ENCODE measurements at regions not wholly inside any gene's neighbourhood (a gene's known extent, or its start where the extent isn't known, plus 50 kb on each side); places are given as distances from the start of the nearest gene placed in this dataset.

DNA sequence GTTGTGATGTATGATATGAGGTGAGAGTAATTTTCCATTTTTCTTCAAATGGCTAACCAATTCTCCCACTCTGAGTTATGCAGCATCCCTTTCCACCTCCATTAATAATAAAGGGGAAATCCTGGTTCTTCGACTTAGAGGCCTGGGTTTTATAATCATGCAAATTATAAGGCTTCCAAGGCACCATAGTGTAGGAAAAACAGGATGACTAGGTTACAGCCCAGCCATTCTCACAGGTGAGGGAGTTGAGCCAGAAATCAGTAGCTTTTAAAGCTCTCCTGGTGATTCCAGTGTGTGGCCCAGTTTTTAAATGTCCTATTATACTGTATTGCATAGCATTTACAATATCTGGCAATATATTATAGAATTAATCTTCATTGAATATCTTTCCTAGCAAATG, 203.1 kb downstream of the ARHGEF9 start:
- TF ChIP-seq EZH2 (IDR thresholded peaks at IDR 0.05; ENCODE audit: borderline replicate concordance, insufficient read depth, low read length, poor library complexity, severe bottlenecking) (no peak), POLR2AphosphoS5 (IDR thresholded peaks at IDR 0.05) (no peak), EP300 (conservative IDR thresholded peaks at IDR 0.05; ENCODE audit: poor library complexity, severe bottlenecking) (no peak), SMC3 (conservative IDR thresholded peaks at IDR 0.05; ENCODE audit: poor library complexity) (no peak), RAD21 (conservative IDR thresholded peaks at IDR 0.05) (no peak), TAF1 (IDR thresholded peaks at IDR 0.05; ENCODE audit: low read depth) (no peak)
- TF ChIP-seq, protein P1, sequence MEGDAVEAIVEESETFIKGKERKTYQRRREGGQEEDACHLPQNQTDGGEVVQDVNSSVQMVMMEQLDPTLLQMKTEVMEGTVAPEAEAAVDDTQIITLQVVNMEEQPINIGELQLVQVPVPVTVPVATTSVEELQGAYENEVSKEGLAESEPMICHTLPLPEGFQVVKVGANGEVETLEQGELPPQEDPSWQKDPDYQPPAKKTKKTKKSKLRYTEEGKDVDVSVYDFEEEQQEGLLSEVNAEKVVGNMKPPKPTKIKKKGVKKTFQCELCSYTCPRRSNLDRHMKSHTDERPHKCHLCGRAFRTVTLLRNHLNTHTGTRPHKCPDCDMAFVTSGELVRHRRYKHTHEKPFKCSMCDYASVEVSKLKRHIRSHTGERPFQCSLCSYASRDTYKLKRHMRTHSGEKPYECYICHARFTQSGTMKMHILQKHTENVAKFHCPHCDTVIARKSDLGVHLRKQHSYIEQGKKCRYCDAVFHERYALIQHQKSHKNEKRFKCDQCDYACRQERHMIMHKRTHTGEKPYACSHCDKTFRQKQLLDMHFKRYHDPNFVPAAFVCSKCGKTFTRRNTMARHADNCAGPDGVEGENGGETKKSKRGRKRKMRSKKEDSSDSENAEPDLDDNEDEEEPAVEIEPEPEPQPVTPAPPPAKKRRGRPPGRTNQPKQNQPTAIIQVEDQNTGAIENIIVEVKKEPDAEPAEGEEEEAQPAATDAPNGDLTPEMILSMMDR (IDR thresholded peaks at IDR 0.05; ENCODE audit: poor library complexity, severe bottlenecking): no peak
